IPS-NIHi7 (cell line): ENCODE measurements at regions not wholly inside any gene's neighbourhood (a gene's known extent, or its start where the extent isn't known, plus 50 kb on each side); places are given as distances from the start of the nearest gene placed in this dataset.
"Not testable (repeated sequence)": the region's sequence is repeated elsewhere in the genome, so short reads cannot be mapped to it uniquely, and the experiment has no call there.

Experiments used
- DNase-seq: peaks from one replicate; pipeline ENCODE4 v3.0.0; 2012; ENCODE audit warnings: mixed read lengths; ENCODE audit errors: extremely low spot score

- no peak for DNase-seq
These were observed 426.4 kb downstream of the TMEM121 start for GRCh38 chr14:105952826-105953225.

- DNase-seq = not testable (repeated sequence)
These were observed 435.2 kb downstream of the TMEM121 start for GRCh38 chr14:105961625-105962024.

DNA sequence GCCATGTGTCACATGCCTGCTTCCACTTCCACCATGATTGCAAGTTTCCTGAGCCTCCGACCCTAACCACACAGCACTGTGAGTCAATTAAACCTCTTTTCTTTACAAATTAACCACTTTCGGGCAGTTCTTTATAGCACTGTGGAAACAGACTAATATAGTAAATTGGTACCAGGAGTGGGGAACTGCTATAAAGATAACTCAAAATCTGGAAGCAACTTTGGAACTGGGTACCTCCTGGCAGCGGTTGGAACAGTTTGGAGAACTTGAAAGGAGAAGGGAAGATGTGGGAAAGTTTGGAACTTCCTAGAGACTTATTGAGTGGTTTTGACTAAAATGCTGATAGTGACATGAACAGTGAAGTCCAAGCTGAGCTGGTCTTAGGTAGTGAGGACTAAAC, 436.1 kb downstream of the TMEM121 start:
- no peak for DNase-seq

- no peak for DNase-seq
These were observed 441.9 kb downstream of the TMEM121 start for GRCh38 chr14:105968291-105968690.

GRCh38 chr14:105969026-105969425, 442.6 kb downstream of the TMEM121 start:
- DNase-seq = not testable (repeated sequence)

DNA sequence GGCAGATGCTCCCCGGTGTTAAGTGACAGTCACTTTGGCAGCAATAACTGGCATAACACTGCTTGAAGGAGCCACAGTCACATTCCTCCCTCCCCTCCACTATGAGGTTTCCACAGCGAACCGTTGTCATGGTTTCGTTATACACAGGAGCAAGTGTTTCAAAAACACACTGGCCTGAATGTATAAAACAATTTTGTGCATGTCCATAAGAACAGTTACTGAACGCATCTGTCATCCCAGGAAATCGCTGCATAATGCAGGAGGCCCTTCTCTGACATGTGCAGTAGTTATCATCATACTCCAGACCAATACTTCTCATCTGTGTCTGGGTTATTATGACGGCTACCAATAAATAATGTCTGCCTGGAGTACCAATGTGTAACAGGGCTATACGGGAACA, 444.4 kb downstream of the TMEM121 start:
- DNase-seq = not testable (repeated sequence)

GRCh38 chr14:105971593-105972500, 445.5 kb downstream of the TMEM121 start:
- DNase-seq = no peak

GRCh38 chr14:105974902-105975301, 448.5 kb downstream of the TMEM121 start:
- DNase-seq = no peak

GRCh38 chr14:105978618-105979295, 452.4 kb downstream of the TMEM121 start:
- no peak for DNase-seq

- DNase-seq = no peak
These were observed 453.1 kb downstream of the TMEM121 start for GRCh38 chr14:105979446-105979845.

DNA sequence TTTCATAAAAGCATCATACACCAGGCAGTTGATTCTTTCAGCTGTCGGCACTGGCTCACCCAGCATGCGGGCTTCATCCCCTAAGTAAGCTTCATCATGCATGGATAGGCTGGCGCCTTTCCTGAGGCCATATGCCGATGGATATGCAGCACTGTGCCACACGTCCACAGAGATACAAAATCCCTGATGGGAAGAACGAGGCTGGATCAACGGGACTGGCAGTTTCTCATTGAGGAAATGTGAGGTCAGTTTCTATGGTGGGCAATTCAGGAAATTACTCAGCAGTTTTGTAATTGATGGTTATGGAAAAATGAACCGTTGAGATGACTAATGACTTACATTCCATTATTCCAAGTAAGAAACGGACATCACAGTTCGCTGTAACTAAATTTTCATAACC, 453.8 kb downstream of the TMEM121 start:
- no peak for DNase-seq

DNA sequence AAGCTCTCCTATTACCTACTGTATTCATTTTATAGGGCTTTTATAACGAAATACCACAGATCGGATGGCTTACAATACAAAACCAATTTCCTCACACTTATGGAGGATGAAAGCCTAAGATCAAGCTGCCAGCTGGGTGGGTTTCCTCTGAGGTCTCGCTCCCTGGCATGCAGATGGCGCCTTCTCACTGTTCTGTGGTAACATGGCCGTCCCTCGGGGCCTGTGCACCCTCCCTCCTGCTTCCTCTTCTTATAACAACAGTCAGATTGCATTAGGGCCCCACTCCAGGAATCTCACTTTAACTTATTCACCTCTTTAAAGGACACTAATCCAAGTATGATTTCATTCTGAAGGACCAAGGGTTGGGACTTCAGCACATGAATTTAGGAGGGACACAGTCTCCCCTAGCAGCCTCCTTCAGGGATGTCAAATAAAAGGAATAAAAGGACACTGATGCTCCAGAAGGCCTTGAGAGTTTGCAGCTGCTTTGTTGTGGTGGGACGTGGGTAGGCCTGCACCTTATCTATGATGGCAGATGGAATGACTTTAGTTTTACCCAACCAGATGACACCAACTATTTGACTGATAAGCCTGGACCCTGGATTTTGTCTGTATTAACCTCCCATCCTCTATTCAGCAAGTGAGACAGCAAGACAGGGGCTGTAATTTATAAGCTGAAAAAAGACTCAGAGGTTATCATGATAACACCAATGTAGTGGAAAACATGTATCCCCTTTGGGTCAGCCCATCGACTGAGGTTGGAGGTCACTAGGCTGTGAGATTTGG, 455.3 kb downstream of the TMEM121 start:
- DNase-seq = not testable (repeated sequence)

DNA sequence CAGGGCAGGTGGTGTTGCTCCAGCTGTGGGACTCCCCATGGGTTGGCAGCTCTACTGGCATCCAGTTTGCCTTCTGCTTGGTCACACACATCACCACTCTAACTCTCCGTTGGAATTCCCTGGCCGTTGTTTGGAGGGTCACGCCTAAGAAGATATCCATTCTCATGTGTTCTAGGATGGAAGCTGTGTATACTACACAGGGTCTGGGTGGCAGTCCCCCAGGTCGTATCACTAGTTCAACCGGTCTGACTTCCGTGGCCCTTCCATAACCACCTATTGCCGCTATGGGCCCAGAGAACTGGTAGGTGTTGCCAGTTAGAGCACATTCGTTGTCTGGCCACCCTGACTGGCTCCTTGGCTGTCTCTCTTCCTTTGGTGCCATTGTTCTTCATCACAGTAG, 456.3 kb downstream of the TMEM121 start:
- no peak for DNase-seq

DNA sequence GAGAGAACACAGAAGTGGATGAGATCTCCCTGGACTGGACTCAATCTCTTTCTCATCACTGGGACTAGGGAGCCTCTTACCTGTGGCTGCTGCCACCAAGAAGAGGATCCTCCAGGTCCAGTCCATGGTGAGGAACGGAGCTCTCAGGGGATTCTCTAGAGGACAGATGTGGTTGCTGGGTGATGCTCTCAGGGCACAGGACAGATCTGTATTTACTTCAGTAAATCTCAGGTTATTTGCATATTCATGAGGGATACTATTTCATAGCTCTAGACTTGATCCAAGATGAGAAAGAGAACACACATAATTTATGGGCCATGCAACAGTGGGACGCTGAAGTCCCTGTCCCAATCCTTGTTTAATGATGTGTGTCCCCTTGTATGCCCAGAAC, 460.5 kb downstream of the TMEM121 start:
- no peak for DNase-seq

DNA sequence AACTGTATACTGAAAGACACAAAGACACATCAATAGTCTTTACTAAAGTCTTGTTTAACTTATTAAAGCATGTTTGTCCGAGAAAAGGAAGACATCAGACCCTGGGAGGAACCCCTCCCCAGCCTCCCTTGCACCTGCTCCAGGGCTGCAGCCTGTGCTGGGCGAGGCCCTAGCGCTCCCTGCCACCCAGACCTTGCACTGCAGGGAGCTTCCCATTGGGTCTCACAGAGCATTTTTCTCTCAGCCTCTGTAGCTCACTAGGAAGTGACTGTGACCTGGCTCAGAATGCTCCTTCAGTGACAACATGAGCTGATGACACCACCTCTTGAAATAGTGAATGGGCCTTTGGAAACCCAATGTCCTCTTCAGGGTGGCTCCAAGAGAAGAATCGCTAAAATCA, 461.2 kb downstream of the TMEM121 start:
- DNase-seq = no peak

DNA sequence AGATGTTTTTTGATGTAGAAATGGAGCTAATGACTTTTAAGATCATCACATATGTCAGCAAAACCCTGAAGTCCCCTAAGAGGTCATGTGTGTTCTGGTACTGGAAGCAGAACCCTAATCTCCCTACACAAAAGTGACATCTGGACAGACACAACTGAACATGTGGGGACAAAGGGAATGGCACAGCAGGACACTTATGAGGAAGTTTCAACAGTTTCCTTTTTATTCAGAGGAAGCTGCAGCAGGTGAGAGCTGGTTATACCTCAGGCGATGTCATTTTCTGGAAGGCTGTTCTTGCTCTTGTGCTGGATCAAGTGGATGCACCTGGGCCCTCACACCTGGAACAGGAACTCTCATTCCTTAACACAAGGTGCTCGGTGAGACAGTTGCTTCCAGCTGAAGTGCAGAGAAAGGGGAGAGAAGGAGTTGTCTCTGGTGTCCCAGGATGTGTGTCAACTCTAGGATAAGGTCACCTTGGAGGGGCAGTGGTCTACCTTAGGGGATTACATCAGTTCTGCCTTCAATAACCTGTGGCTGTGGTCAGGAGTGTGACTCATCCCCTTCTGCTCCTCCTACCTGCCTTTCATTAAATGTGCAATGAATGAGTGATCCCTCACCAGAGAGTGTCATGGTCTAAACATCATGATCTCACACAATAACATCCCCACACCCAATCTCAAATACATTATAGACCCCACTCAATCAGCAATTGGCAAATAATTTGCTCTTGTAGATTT, 463.4 kb downstream of the TMEM121 start:
- DNase-seq = no peak

GRCh38 chr14:105991677-105992076, 465.3 kb downstream of the TMEM121 start:
- DNase-seq = not testable (repeated sequence)

GRCh38 chr14:105993814-105994213, 467.4 kb downstream of the TMEM121 start:
- no peak for DNase-seq

GRCh38 chr14:105995011-105995710, 468.8 kb downstream of the TMEM121 start:
- not testable (repeated sequence) for DNase-seq

GRCh38 chr14:105998597-105998996, 472.2 kb downstream of the TMEM121 start:
- DNase-seq = not testable (repeated sequence)
